SKM-1 treated with dmso at 0.1 percent for 144 hours (cell line): ENCODE measurements at regions not wholly inside any gene's neighbourhood (a gene's known extent, or its start where the extent isn't known, plus 50 kb on each side); places are given as distances from the start of the nearest gene placed in this dataset.

Experiments
- DNase-seq: peaks from one replicate; lab custom pipeline; 2025; ENCODE audit not compliant: unreplicated experiment; lab: John Stamatoyannopoulos, UW

DNA sequence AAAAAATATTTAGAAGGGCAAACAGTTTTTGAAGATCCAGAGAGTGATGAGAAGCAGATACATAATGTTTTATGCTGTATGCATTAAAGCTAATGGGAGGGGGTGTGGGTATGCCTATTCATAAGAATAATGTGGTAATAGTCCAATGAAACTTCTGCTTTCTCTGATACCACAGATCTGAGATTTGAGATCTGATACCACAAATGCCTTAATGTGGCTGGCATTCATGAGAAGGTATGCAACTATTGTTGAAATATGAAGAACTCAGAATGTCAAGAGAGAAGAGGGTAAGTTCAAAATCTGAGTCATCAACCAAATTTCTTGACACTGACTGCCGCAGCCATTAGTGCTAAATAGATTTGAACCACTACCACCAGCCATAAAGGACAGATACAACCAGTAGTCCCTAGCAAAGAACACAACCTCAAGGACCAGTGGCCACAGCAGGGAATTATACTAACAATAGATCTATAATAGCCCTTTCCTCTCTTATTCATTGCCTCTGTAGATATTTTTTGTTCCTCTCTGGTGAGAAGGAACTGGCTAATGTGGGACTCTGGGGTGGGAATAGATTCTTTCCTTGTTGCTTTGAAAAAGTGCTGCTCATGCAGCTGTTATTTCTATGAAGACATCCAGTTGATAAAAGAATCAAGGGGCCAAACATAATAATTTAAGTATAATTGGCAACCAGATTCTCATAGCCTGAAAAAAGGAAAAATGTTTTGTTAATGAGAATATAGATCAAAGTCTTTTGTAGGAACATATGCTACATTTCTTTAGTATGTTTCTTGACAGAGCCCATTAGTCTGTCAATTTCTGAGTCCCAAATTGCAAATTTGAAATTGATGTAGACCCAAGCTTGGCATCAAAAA lies 256.5 kb upstream of the ZNF608 start:
- DNase-seq, result no peak

DNA sequence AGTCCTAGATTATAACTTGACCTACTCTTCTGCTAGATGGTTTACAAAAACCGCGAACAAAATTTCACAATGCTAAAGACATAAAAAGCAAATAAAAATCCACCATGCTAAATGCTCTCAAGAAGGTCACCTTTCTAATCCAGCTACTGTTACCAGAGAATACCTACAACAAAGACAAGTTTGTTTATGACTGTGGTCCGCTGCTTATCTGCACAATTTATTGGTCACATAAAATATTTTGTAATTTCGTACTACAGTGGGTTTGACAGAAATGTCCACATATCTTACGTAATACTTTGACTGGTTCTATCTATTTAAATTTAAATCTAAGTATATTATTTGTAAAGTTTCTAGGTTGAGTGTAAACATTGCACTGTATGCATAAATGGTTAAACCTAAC lies 257.6 kb upstream of the ZNF608 start:
- no peak for DNase-seq

DNA sequence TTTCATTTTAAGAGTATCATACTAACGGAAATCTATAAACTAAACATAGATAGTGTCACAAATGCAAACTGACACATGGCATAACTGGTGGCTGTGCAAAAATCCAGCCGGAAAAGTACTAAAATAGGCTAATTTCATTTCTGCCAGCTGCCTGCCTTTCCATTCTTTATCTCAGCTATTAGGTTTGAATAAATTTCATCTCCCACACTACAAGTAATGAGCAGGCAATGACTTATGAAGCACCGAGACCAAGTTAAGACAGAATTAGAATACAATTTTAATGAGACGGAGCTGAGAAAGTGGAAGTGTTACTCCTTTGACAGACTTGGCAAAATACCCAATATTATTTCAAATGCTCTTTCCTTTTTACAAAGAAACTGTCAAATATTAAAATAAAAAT lies 258.8 kb upstream of the ZNF608 start:
- no peak for DNase-seq

DNA sequence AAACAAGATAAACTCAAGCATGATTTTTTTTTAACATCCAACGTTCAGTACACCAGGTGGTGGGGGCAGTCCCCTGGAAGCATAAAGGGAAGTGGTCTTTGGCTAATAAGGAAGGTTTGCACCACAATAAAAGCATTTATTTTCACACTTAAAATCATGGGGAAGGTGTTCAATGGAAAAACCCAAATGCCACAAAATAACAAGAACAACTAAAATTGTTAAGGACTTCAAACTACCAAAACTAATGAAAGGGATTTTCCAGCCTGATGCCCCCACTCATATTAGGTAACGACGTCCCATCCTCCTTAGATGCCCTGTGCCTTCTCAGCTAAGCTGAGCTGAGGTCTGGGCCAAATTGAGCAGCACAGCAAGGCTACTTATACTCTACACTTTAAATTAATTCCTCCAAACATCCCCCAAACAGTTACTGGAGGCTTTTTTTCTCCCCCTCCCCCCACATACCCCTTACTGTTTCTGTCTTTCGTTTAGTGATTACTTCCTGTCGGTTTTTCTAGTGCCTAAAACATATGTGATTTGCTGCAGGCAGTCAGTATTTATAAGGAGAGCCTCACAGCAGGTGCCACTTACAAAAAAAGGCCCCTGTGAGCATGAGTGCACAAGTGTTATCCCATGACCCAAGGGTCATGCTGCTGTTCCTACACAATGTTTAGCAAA lies 259.7 kb upstream of the ZNF608 start:
- DNase-seq, result no peak

DNA sequence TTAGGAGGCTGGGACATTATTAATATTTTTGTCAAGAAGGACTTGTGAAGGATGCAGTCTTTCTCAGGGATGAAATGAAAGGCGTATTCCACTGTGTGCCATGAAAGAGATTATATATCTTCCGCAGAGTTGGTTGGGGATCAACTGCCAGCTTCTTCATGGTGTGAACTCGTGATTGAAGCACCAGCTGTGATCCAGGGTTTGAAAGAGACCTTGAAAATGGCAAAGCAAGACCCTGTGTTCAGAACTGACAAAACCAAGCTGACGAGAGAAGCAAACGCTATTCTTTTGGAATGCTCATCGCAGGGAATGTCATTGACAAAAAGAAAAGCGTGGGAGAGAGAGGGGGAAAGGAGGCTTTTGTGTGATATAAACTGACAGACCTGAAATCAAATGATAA lies 263.9 kb upstream of the ZNF608 start:
- DNase-seq, result no peak

DNA sequence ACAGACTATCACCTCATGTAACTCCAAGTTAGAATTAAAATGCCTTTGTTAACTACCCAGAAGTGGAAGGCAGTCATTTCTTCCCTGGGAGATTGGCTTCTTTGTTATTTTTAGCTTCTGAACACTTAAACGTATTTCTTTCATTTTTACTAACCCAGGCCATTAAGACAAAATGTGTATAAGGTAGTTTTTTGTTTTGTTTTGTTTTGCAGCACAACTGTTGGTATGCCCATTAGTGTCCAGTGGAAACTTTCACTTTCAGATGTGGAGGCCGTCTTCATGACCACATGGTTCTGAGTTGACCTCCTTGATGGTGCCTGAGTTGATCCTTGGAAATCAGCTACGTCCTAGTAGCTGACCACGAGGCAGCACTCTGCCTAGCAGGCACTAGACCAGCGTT lies 264.6 kb upstream of the ZNF608 start:
- DNase-seq, result no peak

DNA sequence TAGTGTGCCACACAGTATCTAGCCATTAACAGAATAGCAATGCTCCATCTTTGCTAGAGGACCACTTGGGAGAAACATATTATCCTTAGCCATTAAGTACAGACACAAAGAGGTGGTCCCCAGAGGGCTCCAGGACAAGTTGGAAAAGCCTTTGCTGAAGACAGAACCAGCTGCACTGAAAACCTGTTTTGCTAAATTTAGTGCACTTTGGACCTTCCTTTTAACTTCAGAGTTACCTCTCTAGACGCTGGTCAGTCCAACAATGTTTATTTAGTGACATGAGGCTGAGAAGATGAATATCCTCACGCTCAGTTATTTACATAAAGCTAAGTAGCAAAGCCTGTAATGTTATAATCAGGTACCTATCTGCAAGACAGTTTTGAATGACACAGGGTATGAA lies 265.0 kb upstream of the ZNF608 start:
- DNase-seq, result no peak

DNA sequence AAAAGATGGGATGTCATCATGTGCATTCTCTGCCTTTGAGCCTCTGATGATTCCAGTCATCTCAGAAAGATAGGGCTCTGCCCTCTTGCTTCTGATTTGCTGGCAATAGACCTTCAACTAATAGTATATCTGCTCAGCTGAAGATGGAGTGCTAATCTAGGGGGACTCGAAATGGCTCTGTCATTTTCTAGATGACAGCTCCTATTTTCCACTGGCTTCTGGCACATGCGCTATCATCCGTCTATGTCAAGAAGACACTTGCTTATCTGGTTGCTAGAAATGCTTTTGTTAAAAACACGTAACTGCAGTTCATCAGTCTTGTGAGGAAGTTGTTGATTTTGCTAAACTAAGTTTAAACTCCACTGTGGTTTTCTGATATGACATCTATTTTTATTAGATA lies 265.5 kb upstream of the ZNF608 start:
- no peak for DNase-seq

DNA sequence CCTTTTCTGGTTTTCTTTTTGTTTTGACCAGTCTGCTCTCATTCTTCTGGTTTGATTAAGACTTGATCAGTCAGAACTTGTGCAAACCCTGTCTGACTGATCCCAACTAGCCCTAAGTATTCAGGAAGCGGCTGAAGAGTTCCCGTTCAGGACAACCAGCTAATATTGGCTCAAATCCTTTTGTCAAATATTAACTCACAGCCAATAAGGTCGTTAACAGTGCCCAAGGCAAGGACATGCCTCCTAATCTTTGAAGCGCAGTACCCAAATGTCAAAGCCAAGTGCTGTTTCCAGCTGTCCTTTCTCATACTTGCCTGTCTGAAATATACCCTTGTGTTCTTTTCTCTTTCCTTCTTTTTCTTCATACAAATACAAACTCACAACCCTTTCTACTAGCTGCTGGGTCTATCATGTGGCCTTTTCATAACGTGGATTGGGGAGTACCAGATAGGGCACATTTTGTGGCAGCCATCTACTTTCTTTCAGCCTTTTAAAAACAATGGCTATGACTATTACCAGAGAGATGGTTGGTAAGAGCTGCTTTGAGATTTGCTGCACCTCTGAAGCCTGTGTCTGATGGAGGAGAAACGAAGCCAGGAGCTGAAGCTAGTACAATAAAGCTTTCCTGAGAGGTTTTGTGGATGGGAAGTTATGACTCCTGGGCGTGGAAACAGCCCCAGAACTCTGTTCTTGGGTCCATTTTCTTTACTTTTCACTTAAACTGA lies 266.4 kb upstream of the ZNF608 start:
- no peak for DNase-seq

DNA sequence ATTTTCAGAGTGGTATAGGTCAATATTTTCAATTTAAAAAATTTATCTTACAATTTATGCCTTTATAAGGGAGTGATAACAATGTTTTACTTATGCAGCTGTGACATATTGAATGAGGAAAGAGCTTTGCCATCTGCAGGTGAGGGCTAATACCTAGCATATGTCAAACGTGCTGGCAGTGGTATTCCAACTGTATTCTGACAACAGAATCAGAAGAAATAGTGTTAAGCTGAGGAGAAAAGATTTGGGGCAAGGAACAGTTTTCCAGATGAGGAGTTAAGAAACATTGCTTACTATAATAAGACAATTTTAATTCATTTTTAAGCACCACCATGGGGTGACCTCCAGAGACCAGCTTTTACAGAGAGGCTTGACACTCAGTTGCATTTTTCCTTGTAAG lies 267.8 kb upstream of the ZNF608 start:
- DNase-seq, result no peak

DNA sequence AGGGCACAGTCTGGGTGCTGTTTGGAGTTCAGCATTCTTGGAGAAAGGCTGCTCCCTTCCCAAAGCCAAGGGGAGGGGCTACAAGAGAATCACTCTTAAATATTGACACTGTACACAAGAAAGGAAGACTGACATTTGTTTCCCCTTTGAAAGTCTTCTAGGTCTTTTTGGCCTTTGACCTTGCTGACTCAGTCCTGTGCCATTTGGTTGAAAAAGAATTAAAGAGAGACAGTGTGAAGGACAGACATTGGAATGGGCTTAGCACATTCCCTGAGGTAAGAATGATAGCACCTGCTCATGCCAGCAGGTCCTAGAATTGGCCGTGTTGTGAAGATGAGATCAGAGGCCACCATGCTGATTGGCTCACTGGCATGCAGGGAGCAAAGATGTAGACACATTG lies 271.4 kb upstream of the ZNF608 start:
- no peak for DNase-seq

DNA sequence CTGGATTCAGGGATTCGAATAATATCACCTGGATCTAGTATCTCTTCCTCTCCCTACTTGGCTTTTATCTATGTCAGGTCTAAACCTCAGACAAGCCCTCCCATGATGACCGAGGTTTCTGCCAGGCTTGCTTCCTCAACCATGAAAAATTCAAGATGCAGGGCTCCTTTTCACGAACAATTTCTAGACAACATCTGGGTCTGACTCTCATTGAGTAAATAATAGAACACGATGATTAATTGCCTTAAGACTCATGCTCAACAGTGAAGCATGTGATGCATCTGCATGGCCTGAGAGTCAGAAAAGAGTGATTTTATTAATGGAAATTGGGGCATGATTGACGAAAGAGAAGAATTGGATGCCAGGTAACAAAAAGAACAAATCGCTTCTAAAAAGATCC lies 277.2 kb upstream of the ZNF608 start:
- no peak for DNase-seq

DNA sequence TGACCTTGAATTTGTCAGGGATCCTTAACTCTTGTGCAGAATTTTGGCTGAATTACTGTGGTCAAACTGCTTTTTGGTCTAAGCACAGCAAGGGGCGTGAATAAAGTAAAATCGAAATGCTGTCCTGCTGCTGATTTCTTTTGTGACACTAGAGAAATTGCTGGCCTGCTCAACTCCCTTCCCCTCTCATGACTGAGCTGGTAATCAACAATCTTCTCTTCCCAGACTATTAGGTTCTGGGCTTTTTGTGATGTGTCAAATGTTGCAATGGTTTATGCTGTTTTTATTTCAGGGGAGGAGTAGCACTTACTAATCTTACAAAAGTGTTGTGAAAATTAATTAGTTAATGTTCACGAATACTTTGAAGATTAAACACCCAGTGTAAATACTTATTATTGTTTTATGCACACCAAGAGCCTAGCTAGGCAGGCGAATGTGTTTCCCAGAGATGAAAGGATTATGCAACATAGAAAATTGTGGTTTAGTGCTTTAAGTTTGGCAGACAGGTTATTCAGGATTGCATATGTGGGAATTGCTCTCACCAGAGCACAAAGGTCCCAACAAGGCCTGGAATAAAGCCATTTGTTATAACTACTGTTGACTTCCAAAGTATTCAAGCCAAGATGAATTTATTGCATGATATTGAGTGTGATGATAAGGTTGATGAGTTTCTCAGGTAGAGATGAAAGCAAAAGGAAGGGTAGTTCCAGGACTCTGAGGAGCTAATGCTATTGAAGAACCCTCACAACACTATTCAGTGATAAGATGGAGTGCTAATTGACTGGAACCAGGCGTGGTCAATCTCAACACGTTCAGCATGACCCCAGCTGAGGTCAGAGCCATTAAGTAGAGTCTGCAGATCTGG lies 280.7 kb upstream of the ZNF608 start:
- DNase-seq, result no peak

DNA sequence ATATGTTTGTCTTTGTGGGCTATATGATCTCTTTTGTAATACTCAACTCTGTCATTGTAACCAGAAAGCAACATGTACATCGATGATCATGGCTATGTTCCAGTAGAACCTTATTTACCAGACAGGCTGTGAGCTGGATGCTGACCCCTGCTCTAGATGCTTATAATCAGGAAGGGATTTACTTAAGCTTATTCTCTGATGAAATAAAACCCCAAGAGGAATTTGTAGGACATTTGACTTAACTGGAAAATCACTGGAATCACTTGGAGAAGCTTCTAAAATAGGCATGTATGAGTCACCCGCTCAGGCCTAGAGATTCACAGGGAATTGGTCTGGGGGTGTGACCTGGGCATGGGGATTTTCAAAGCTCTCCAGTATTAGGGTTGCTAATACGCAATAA lies 285.8 kb upstream of the ZNF608 start:
- DNase-seq, result no peak

DNA sequence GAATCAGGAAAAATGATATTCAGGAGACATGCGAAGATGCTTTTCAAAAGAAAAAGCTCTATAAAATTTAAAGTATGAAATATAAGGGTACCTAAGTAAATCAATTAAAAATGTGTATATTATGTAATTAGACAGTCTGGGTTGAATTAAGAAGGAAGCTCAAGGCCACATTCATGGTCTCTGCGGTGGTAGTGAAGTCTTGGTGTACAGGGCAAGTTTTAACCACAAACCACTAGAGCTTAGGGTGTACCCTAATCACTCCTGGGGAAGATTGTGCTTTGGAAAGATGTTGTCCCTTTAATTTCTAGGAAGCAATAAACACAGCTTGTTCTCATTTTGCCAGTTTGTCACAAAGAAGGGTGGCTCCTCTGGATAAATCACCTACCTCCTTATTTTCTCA lies 287.2 kb upstream of the ZNF608 start:
- no peak for DNase-seq

DNA sequence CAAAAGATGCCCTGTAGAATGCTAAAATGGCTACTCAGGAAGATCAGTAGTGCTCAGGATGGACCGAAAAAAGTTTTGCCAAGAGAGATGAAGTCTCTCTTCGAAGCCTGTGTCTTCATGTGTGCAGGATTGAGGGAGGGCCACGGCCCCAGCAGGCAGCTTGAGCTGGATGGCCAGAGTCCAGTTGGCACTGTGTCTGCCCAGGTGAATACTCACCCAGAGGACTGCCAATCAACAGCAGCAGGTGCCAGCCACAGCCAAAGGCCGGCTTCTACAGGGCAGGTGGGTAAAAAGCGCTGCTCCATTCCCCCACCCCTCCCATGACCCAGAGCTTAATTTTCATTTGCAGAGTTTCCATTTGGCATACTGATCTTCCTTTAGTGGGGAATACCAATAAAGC lies 287.9 kb upstream of the ZNF608 start:
- no peak for DNase-seq

DNA sequence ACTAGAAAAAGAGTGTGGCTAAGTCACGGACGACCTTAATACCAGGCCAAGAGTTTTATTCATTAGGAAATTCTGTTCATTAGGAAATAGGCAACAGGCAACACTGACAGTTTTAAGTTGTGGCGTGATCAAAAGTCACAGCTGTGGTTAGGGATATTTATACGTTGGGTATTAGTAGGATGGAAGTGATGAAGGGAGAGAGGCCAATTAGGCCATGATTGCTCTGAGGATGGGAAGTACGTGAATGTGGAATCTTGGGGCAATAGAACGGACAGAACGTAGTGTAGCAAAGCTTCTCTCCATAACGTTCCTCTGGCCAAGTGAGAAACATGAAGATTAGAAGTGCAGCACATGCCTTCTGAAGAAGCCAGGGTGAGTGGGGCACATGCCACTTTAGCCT lies 290.1 kb upstream of the ZNF608 start:
- DNase-seq, result no peak

DNA sequence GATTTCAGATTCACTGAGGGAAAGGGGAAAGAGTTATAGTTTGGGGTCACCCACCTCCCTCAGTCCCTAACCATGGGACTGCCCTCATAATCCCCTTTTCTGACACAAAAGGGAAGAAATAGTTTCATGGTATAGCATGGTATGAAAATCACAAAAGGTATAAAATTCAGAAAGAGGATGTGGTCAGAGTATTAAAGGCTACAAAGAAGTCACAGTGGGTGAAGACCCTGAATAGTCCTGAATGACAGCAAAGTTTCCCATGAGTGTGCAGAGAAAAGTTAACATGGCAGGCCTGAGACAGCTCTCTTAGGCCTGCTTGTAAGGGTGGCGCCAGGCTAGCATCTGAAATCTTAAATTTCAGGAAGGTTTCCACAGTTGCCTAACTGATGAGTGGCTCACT lies 290.6 kb upstream of the ZNF608 start:
- no peak for DNase-seq

DNA sequence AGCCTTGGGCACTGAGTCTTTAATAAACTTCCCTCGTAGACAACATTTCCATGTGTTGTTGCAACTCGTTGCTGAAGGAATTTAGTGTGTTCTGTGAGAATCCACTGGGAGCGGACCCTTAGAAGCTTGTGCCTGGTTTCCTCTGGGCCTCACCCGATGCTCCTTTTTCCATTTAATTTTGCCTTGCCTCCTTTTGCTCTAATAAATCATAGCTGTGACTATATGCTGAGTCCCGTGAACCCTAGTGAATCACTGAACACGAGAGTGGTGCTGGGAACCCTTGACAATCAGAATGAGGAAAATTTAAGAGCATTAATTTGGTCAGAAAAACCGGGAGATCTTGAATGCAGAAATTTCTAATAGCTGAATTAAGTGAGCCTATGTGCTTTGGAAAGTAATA lies 291.1 kb upstream of the ZNF608 start:
- DNase-seq, result no peak

DNA sequence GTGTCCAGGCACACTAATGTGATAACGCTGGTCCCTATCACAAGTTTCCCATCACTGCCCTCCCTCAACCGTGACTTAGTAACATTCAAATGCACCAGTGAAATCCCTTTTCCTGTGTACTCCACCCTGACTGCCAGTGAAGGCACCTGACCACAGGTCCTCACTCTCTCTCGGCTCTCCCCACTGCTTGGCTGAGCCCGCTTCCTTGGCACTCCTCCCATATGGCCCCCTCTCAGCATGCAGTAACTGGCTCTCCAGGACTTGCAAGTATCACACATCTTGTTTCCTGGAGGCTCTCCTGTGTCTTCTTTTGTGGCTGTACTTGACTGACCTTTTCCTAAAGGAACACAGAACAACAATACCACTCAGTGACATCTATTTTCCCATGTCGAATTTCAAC lies 292.0 kb upstream of the ZNF608 start:
- DNase-seq, result no peak

DNA sequence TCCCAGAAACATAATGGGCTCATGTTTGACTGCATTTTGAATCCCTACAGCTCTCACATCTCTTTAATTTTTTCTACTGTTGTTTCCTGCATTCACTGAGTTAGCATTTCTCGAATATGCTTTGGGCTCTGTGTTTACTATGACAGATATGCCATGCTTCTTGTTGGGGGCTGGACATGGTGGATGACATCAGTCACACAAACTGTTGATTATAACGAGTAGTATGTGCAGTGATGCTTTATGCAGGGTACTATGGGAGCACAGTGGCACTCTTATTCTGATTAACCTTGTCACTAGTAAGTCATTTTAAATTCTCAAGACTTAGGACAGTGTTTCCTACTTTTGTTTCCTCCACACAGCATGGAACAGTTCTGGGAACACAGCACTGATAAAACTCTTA lies 295.4 kb upstream of the ZNF608 start:
- DNase-seq, result no peak
